Skeletal muscle tissue (tissue), 3 donors: ENCODE measurements at regions not wholly inside any gene's neighbourhood (a gene's known extent, or its start where the extent isn't known, plus 50 kb on each side); places are given as distances from the start of the nearest gene placed in this dataset.

Experiments used
- H3K27ac ChIP-seq: one replicate; pipeline ENCODE4 v1.7.0; 2013; ENCODE audit warnings: mild to moderate bottlenecking, low read depth, low read length, inconsistent platforms
- H3K27me3 ChIP-seq, 3 donors: one replicate each; pipeline ENCODE4 v1.7.0; 2013; ENCODE audit warnings: low read length in 3 of 3; ENCODE audit not compliant: control insufficient read depth in 3 of 3, insufficient read depth in 3 of 3
- H3K36me3 ChIP-seq, 3 donors: one replicate each; pipeline ENCODE4 v1.7.0; 2013; ENCODE audit warnings: low read length in 3 of 3; ENCODE audit not compliant: control insufficient read depth in 3 of 3, insufficient read depth in 3 of 3
- H3K4me1 ChIP-seq, 3 donors: one replicate each; pipeline ENCODE4 v1.7.0; 2013; ENCODE audit warnings: low read length in 3 of 3, mild to moderate bottlenecking in 3 of 3; ENCODE audit not compliant: control insufficient read depth in 3 of 3, insufficient read depth in 3 of 3
- H3K4me3 ChIP-seq, 3 donors: one replicate each; pipeline ENCODE4 v1.7.0; 2013; ENCODE audit warnings: low read length in 3 of 3
- H3K9ac ChIP-seq, 3 donors: one replicate each; pipeline ENCODE4 v1.7.0; 2013; ENCODE audit warnings: low read length in 3 of 3, mild to moderate bottlenecking in 3 of 3, moderate library complexity in 2 of 3, low read depth in 1 of 3
- H3K9me3 ChIP-seq, 3 donors: one replicate each; pipeline ENCODE4 v1.7.0; 2013; ENCODE audit warnings: low read length in 3 of 3; ENCODE audit not compliant: control insufficient read depth in 3 of 3
- donor health status: Osteomylitis.

DNA sequence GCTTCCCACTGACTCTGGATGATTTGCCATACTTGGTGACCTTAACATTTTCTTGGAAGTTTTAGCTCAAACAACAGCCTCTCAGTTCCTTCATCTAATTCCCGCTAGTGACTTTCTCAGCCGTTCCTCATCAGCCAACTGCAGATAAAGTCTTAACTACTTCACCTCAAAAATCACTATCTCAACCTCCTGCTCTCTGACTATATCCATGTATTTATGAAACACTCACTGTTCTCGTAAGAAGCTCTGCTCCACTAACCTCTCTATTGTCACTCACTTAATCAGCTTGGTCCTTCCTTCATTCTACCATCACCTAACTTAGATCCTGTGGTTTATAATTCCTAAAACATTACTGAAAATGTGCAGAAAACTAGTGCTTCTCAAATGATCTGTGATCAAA lies 1551.6 kb downstream of the MRPL39 start:
- Histone ChIP-seq H3K4me3 (no peak overlapping the region), H3K36me3 (no peaks in the 10 kb centered on the region), H3K27me3 (no peaks in the 10 kb centered on the region), H3K9ac (no peak overlapping the region), H3K4me1 (no peaks in the 10 kb centered on the region), H3K9me3 (no peaks in the 10 kb centered on the region), H3K27ac (no peak overlapping the region)

DNA sequence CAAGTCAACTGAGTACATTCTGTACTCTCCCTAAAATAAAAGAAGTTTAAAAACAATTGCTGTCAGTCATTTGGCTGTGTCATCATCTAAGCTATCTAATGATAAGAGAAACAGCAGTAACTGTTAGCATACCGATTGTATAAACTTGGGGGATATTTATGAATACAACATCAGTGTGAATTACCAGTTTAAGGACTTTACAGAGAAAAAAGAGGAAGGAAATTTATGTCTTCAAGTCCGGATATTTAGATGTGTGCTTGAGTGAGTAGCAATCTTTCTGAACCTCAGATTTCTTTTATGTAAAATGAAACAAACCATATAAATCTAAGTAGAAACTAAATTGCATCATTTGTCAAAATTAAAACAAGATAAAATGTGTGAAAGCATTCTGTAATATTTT lies 1557.0 kb downstream of the MRPL39 start:
- no peaks in the 10 kb centered on the region for H3K36me3 ChIP-seq
- H3K27me3 ChIP-seq = no peaks in the 10 kb centered on the region
- no peak overlapping the region for H3K4me3 ChIP-seq
- no peak overlapping the region for H3K27ac ChIP-seq
- no peaks in the 10 kb centered on the region for H3K9me3 ChIP-seq
- H3K9ac ChIP-seq = no peak overlapping the region
- H3K4me1 ChIP-seq = no peaks in the 10 kb centered on the region

DNA sequence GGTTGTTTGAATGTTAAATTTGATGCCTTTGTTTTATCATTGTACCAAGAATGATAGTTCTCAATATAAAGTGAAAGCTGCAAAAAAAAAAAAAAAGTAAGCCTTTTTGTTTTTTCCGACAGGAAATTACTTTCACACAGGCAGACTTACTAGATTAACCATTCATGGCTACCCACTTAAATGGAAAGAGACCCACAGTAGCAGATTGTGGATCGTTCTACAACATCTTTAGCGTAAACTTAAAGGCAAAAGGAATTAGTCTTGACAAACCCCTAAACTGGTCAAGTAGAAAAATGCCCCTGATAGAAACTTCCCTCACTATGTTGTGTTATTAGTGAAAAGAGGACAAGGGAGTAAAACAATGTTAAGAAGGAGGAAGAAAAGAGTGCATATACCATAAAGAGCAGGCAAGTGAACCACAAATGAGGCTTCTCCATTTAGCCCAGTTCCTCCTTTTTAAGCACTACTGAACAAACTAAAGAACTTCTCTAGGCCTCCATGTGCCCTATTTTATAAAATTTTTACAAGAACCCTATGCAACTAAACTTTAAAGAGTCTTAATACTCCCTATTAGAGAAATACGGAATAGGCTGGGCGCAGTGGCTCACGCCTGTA lies 1560.3 kb downstream of the MRPL39 start:
- no peaks in the 10 kb centered on the region for H3K36me3 ChIP-seq
- H3K9ac ChIP-seq = no peak overlapping the region
- no peaks in the 10 kb centered on the region for H3K27me3 ChIP-seq
- no peak overlapping the region for H3K4me3 ChIP-seq
- H3K4me1 ChIP-seq = no peaks in the 10 kb centered on the region
- no peak overlapping the region for H3K27ac ChIP-seq
- H3K9me3 ChIP-seq = no peaks in the 10 kb centered on the region

DNA sequence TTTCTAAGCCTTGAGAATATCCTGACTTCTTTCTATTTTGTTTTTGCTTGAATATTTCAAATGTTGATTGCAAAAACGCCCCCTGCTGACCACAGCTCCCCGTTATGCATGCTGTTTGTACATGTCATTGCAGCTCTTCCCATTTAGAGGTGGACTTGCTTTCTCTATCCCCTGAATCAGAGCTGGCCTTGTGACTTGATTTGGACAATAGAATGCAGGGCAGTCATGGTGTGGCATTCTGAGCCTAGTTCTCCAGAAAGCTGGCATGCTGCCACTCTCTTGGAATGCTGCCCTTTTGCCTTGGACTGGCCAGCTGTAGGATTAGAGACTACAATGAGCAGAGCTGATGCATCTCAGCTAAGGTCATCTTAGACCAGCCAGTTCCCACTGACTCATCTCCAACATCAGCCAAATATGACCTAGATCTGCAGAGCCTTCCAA lies 1561.5 kb downstream of the MRPL39 start:
- Histone ChIP-seq H3K36me3 (no peaks in the 10 kb centered on the region), H3K9ac (no peak overlapping the region), H3K27ac (no peak overlapping the region), H3K27me3 (no peaks in the 10 kb centered on the region), H3K9me3 (no peaks in the 10 kb centered on the region), H3K4me3 (no peak overlapping the region), H3K4me1 (no peaks in the 10 kb centered on the region)

DNA sequence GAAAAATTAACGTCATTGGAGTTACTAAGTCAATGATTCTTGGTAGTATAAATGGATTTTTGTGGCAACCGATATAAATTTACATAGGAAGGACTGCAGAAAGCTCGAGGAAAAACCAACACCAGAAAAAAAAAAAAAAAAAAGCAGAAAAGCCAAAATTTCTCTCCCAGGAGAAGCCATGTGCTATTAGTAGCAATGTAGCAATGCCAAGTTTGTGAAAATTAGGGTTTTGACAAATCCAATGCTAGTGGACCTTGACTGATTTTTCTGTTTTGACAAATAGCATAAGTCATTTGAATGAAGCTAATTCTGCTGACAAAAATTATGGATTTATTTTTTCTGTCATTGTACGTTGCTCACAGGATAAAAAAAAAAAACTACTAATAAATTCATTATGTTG lies 1561.9 kb downstream of the MRPL39 start:
- H3K4me1 ChIP-seq = no peaks in the 10 kb centered on the region
- H3K9ac ChIP-seq = no peak overlapping the region
- no peaks in the 10 kb centered on the region for H3K36me3 ChIP-seq
- H3K9me3 ChIP-seq = no peaks in the 10 kb centered on the region
- no peaks in the 10 kb centered on the region for H3K27me3 ChIP-seq
- H3K4me3 ChIP-seq = no peak overlapping the region
- no peak overlapping the region for H3K27ac ChIP-seq

DNA sequence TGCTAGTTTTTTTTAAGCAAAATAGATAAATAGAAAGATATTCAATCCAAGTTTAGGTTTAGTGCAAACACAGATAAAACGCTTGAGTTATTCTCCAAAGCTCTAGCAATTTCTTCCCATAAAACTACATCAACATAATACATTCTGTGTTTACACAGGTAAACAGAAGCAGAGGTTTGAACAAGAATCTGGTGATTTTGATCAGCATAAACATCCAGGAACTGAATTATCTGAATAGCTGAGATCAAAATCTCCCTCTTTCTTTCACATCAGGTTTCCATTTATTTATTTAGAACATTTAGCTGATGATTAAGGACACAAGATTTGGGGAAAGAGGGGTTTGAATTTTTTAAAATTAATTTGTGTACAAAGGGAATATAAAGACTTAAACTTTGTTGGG lies 1564.6 kb downstream of the MRPL39 start:
- Histone ChIP-seq H3K9me3 (no peaks in the 10 kb centered on the region), H3K4me1 (no peaks in the 10 kb centered on the region), H3K27ac (no peak overlapping the region), H3K36me3 (no peaks in the 10 kb centered on the region), H3K27me3 (no peaks in the 10 kb centered on the region), H3K4me3 (no peak overlapping the region), H3K9ac (no peak overlapping the region)

DNA sequence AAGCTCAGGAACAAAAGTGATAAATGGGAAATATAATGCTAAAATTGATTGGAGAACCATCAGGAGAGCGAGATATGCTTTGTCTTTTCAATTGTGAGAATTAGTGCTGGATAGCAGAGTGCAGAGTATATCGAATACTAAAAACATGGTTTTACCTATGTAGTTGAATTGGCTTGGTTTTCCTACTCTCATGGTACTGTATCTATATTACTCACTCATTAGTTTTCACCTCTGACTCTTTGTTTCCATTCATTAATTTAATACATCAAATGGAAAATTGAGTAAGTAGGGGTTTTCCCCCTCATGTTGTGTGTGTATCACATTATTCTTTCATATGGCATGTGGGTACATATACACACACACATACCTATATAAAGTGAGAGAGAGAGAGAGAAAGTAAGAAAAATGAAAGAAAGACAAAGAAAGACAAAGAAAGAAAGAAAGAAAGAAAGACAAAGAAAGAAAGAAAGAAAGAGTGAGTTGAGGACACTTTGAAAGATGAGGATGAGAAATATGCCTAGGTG lies 1574.5 kb downstream of the MRPL39 start:
- no peak overlapping the region for H3K9ac ChIP-seq
- no peaks in the 10 kb centered on the region for H3K36me3 ChIP-seq
- no peak overlapping the region for H3K27ac ChIP-seq
- no peaks in the 10 kb centered on the region for H3K4me1 ChIP-seq
- H3K27me3 ChIP-seq = no peaks in the 10 kb centered on the region
- no peak overlapping the region for H3K4me3 ChIP-seq
- no peaks in the 10 kb centered on the region for H3K9me3 ChIP-seq

DNA sequence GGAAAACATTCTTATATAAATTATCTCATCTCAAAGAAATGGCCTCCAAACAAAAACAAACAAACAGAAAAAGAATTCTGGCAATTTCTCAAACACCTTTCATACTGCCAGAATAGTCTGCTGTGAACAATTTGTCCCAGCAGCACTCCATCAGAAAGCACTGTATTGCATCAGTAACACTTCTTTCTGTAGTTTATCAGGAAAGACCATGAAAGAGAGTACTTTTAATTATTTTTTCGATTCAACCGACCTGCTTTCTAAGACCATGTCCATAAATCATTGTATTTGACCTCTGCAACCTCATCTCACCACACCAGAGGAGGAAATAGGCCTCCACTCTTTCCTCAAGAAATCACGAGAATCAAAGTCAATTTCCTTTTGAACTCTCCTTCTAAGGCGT lies 1579.9 kb downstream of the MRPL39 start:
- H3K9ac ChIP-seq = no peak overlapping the region
- H3K27me3 ChIP-seq = no peaks in the 10 kb centered on the region
- H3K27ac ChIP-seq = no peak overlapping the region
- no peaks in the 10 kb centered on the region for H3K36me3 ChIP-seq
- H3K9me3 ChIP-seq = no peaks in the 10 kb centered on the region
- no peaks in the 10 kb centered on the region for H3K4me1 ChIP-seq
- no peak overlapping the region for H3K4me3 ChIP-seq

DNA sequence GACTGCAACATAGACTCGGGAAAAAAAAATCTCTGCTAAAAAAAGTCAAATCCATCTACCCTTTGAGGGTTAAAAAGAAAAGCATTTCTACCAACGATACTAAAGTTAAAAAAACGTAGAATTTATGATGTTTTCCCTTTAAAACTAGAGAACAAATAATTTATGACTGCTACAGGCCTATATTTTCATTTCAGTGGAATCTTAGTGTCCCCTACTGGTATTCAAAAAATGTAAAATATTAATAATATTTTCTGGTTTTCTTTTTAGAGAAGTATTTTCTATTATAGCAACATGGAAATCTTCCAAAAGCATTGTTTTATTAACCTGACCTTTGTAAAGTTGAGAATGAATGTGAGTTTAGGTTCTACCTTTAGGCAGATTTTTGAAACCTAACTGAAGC lies 1582.2 kb downstream of the MRPL39 start:
- Histone ChIP-seq H3K27me3 (no peaks in the 10 kb centered on the region), H3K4me1 (no peaks in the 10 kb centered on the region), H3K4me3 (no peak overlapping the region), H3K36me3 (no peaks in the 10 kb centered on the region), H3K9me3 (no peaks in the 10 kb centered on the region), H3K9ac (no peak overlapping the region), H3K27ac (no peak overlapping the region)

DNA sequence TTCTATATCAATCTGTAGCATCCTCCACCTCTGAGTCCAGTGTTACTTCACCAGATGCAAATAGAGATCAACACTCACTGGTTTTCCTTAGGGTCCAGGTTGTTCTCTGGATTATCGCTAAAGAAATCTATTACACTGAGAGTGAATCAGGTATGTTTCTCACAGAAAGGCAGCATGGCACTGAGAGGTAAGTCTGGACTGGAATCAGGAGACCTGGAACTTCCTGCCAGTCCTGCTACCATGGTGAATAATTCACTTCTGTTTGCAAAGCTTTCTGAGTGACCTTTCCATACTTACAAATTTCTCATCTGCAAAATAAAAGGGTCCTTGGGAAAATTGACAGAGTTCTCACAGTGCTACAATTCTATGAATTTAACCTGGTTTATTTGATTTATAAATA lies 1583.3 kb downstream of the MRPL39 start:
- no peak overlapping the region for H3K9ac ChIP-seq
- no peaks in the 10 kb centered on the region for H3K4me1 ChIP-seq
- no peaks in the 10 kb centered on the region for H3K36me3 ChIP-seq
- no peak overlapping the region for H3K27ac ChIP-seq
- H3K27me3 ChIP-seq = no peaks in the 10 kb centered on the region
- no peak overlapping the region for H3K4me3 ChIP-seq
- no peaks in the 10 kb centered on the region for H3K9me3 ChIP-seq
